ENCODE measurements at regions not wholly inside any gene's neighbourhood (a gene's known extent, or its start where the extent isn't known, plus 50 kb on each side); places are given as distances from the start of the nearest gene placed in this dataset.

- TF ChIP-seq POLR2A (IDR thresholded peaks at IDR 0.05) (no peak), CTCF (IDR thresholded peaks at IDR 0.05) (no peak)
- no peak for DNase-seq
Observed at GRCh38 chr5:98470747-98471146, 302.7 kb upstream of the RGMB start.

GRCh38 chr5:98471458-98471857, 302.0 kb upstream of the RGMB start:
- intact Hi-C loops (cut with DNase I; ENCODE audit: low total_unique reads), result no loop called here
- H3K36me3 ChIP-seq, result no peaks in the 10 kb centered on the region
- TF ChIP-seq CTCF (IDR thresholded peaks at IDR 0.05) (no peak), POLR2A (IDR thresholded peaks at IDR 0.05) (no peak)

More at GRCh38 chr5:98470747-98471146, 302.7 kb upstream of the RGMB start:
- Histone ChIP-seq H3K9me3 (no peaks in the 10 kb centered on the region), H3K27ac (no peak overlapping the region), H3K4me1 (no peaks in the 10 kb centered on the region), H3K4me3 (no peak overlapping the region), H3K27me3 (no peaks in the 10 kb centered on the region), H3K36me3 (no peaks in the 10 kb centered on the region)
- intact Hi-C loops (cut with DNase I; ENCODE audit: low total_unique reads), result no loop called here

DNA sequence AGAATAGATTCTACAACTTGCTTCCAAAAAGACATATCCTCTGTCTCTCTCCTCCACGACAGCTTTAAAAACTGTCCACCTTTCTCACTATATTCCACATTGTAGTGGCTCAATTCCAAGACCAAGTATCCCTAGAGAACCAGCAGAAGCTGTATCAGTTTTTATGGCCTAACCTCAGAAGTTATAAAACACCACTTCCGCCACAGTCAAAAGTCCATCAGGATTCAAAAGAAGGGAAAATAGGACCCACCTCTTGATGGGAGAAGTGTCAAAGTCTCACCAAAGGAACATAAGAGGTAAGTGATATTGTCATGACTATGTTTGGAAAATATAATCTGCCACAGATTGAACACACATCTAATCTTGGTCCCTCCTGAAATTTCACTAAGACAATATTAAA, 299.2 kb upstream of the RGMB start:
- TF ChIP-seq CTCF (IDR thresholded peaks at IDR 0.05), result no peak
- no peak for TF ChIP-seq POLR2A (IDR thresholded peaks at IDR 0.05)
- Histone ChIP-seq H3K27me3 (no peaks in the 10 kb centered on the region), H3K36me3 (no peaks in the 10 kb centered on the region)

More at GRCh38 chr5:98471458-98471857, 302.0 kb upstream of the RGMB start:
- Histone ChIP-seq H3K27ac (no peak overlapping the region), H3K9me3 (no peaks in the 10 kb centered on the region), H3K27me3 (no peaks in the 10 kb centered on the region), H3K4me1 (no peaks in the 10 kb centered on the region), H3K4me3 (no peak overlapping the region)
- DNase-seq, result no peak

DNA sequence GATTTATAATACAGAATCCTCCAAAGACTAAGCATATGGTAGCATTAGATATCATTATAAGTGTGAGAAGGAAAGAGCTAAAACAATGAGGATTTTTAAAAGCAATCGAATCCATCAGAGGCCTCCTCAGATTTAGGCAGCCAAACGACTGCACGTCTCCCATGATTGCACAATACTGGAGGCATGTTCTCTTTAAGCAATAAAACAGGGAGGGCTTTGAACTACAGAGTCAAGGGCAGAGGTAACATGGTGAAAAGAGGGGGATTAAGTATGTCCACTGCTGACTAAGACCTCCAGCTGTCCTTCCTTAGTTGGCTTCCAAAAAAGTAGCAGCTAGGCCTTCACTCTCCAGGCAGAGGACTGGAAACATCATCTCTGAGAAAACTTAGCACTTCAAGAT, 298.7 kb upstream of the RGMB start:
- DNase-seq, result no peak
- Histone ChIP-seq H3K27ac (no peak overlapping the region), H3K9me3 (no peaks in the 10 kb centered on the region), H3K4me3 (no peak overlapping the region), H3K36me3 (no peaks in the 10 kb centered on the region), H3K4me1 (no peaks in the 10 kb centered on the region), H3K27me3 (no peaks in the 10 kb centered on the region)
- intact Hi-C loops (cut with DNase I; ENCODE audit: low total_unique reads), result no loop called here
- TF ChIP-seq POLR2A (IDR thresholded peaks at IDR 0.05), result no peak
- no peak for TF ChIP-seq CTCF (IDR thresholded peaks at IDR 0.05)

More for the DNA sequence above, 299.2 kb upstream of the RGMB start:
- Histone ChIP-seq H3K4me1 (no peaks in the 10 kb centered on the region), H3K9me3 (no peaks in the 10 kb centered on the region), H3K27ac (no peak overlapping the region), H3K4me3 (no peak overlapping the region)
- DNase-seq, result no peak
- intact Hi-C loops (cut with DNase I; ENCODE audit: low total_unique reads), result no loop called here

- no peak overlapping the region for H3K4me3 ChIP-seq
- H3K36me3 ChIP-seq, result no peaks in the 10 kb centered on the region
- TF ChIP-seq POLR2A (IDR thresholded peaks at IDR 0.05) (no peak), CTCF (IDR thresholded peaks at IDR 0.05) (no peak)
- no peaks in the 10 kb centered on the region for H3K9me3 ChIP-seq
- no peaks in the 10 kb centered on the region for H3K27me3 ChIP-seq
- intact Hi-C loops (cut with DNase I; ENCODE audit: low total_unique reads), result no loop called here
- no peak for DNase-seq
- no peaks in the 10 kb centered on the region for H3K4me1 ChIP-seq
- no peak overlapping the region for H3K27ac ChIP-seq
Observed at GRCh38 chr5:98482321-98483300, 290.9 kb upstream of the RGMB start.

Measured in uterus (tissue), 3 donors.